H1 (cell line): ENCODE measurements at regions not wholly inside any gene's neighbourhood (a gene's known extent, or its start where the extent isn't known, plus 50 kb on each side); places are given as distances from the start of the nearest gene placed in this dataset.

Experiments used
- CTCF ChIA-PET: fragments of 300-600 bp; sonication (Branson Sonifier 250); formaldehyde crosslinking; loops from one replicate; lab custom pipeline; 2021; ENCODE audit not compliant: partially characterized antibody; lab: Charles Lee
- POLR2A ChIA-PET: fragments of 300-600 bp; sonication (Branson Sonifier 250); formaldehyde crosslinking; loops from one replicate; lab custom pipeline; 2021; ENCODE audit warnings: inconsistent platforms; ENCODE audit not compliant: partially characterized antibody; lab: Charles Lee
- DNase-seq, 2 experiments: peaks; one replicate each; pipeline versions ENCODE4 v3.0.0 to v3.0.0-alpha.2; 2010 to 2022; ENCODE audit warnings: low spot score in 2 of 2, low read depth in 1 of 2, mixed read lengths in 1 of 2
- FAIRE-seq: peaks from 2 replicates; lab custom pipeline; 2011; peaks lifted over from hg19 to GRCh38; lab: Jason Lieb, UNC
- H2AFZ ChIP-seq: 2 replicates; pipeline ENCODE4 v1.8.1; 2012; ENCODE audit warnings: low read length, inconsistent platforms
- H2AK5ac ChIP-seq: 2 replicates; pipeline ENCODE4 v1.6.1; 2013; ENCODE audit warnings: low read depth, low read length
- H2BK120ac ChIP-seq: replicated peaks from 2 replicates; pipeline ENCODE3; 2013; ENCODE audit warnings: low read depth, low read length, inconsistent platforms
- H2BK12ac ChIP-seq: 2 replicates; pipeline ENCODE4 v1.6.1; 2013; ENCODE audit warnings: low read depth, low read length
- H2BK15ac ChIP-seq: 2 replicates; pipeline ENCODE4 v1.6.1; 2013; ENCODE audit warnings: low read length
- H2BK20ac ChIP-seq: 2 replicates; pipeline ENCODE4 v1.6.1; 2013; ENCODE audit warnings: low read length
- H2BK5ac ChIP-seq: 2 replicates; pipeline ENCODE4 v1.6.1; 2013; ENCODE audit warnings: low read depth, low read length
- H3K14ac ChIP-seq: 2 replicates; pipeline ENCODE4 v1.6.1; 2013; ENCODE audit warnings: inconsistent platforms; ENCODE audit not compliant: insufficient read length
- H3K18ac ChIP-seq: 2 replicates; pipeline ENCODE4 v1.6.1; 2013; ENCODE audit warnings: low read length; ENCODE audit errors: extremely low read depth
- H3K23ac ChIP-seq: 2 replicates; pipeline ENCODE4 v1.6.1; 2013; ENCODE audit warnings: inconsistent platforms; ENCODE audit not compliant: insufficient read length
- H3K23me2 ChIP-seq: 2 replicates; pipeline ENCODE4 v1.6.1; 2013; ENCODE audit warnings: low read depth, low read length
- H3K27ac ChIP-seq: 2 replicates; pipeline ENCODE4 v1.6.1; 2011; ENCODE audit warnings: low read depth, low read length, inconsistent platforms
- H3K27me3 ChIP-seq, 4 experiments: replicated peaks in 1 of 4; 1 replicate in 1 of 4; 2 replicates in 3 of 4; pipeline versions ENCODE4 v1.6.1 to v1.8.1; 2011 to 2013; ENCODE audit warnings: low read length in 3 of 4, mild to moderate bottlenecking in 3 of 4, inconsistent platforms in 2 of 4, mixed read lengths in 2 of 4, moderate library complexity in 1 of 4; ENCODE audit not compliant: control insufficient read depth in 3 of 4, insufficient read depth in 3 of 4; ENCODE audit errors: extremely low read depth in 1 of 4
- H3K36me3 ChIP-seq, 4 experiments: 2 replicates each; pipeline versions ENCODE4 v1.6.1 to v1.8.1; 2011 to 2013; ENCODE audit warnings: mild to moderate bottlenecking in 4 of 4, low read length in 3 of 4, moderate library complexity in 2 of 4, control low read depth in 1 of 4, inconsistent platforms in 1 of 4; ENCODE audit not compliant: insufficient read depth in 4 of 4, control insufficient read depth in 2 of 4
- H3K4ac ChIP-seq: replicated peaks from 2 replicates; pipeline ENCODE3; 2013; ENCODE audit warnings: low read length, low read depth, mixed read lengths, inconsistent platforms; ENCODE audit not compliant: insufficient read length
- H3K4me1 ChIP-seq, 4 experiments: replicated peaks in 1 of 4; 1 replicate in 1 of 4; 2 replicates in 3 of 4; pipeline versions ENCODE4 v1.6.1 to v1.8.1; 2011 to 2013; ENCODE audit warnings: low read length in 3 of 4, inconsistent platforms in 2 of 4, mixed read lengths in 1 of 4; ENCODE audit not compliant: insufficient read depth in 4 of 4, control insufficient read depth in 3 of 4
- H3K4me2 ChIP-seq, 2 experiments: 2 replicates each; pipeline versions ENCODE4 v1.6.1 to v1.8.1; 2011 to 2013; ENCODE audit warnings: low read depth in 2 of 2, low read length in 2 of 2, control low read depth in 1 of 2, inconsistent platforms in 1 of 2, mild to moderate bottlenecking in 1 of 2; ENCODE audit not compliant: insufficient read depth in 1 of 2
- H3K4me3 ChIP-seq, 4 experiments: fragments of 200-600, 300-600 bp in 1 of 4; sonication (generic), shearing (Covaris generic), sonication (Bioruptor Twin) in 1 of 4; 2 replicates each; pipeline versions ENCODE4 v1.5.1 to v1.8.1; 2011 to 2016; ENCODE audit warnings: low read length in 4 of 4, low read depth in 3 of 4, control low read depth in 2 of 4, inconsistent platforms in 2 of 4, mild to moderate bottlenecking in 2 of 4, mixed read lengths in 1 of 4, moderate library complexity in 1 of 4; ENCODE audit not compliant: insufficient read depth in 2 of 4; ENCODE audit errors: extremely low read depth in 1 of 4
- H3K56ac ChIP-seq: replicated peaks from 2 replicates; pipeline ENCODE3; 2013; ENCODE audit warnings: low read depth, mild to moderate bottlenecking, mixed read lengths, low read length, inconsistent platforms; ENCODE audit not compliant: insufficient read length
- H3K79me1 ChIP-seq: 2 replicates; pipeline ENCODE4 v1.6.1; 2013; ENCODE audit warnings: low read depth, low read length, control low read depth
- H3K79me2 ChIP-seq, 2 experiments: 2 replicates each; pipeline versions ENCODE4 v1.6.1 to v1.8.1; 2012 to 2013; ENCODE audit warnings: low read length in 2 of 2, mild to moderate bottlenecking in 2 of 2, inconsistent platforms in 1 of 2; ENCODE audit not compliant: insufficient read depth in 2 of 2, control insufficient read depth in 1 of 2
- H3K9ac ChIP-seq, 4 experiments: replicated peaks in 1 of 4; 1 replicate in 1 of 4; 2 replicates in 3 of 4; pipeline versions ENCODE4 v1.6.1 to v1.8.1; 2011 to 2013; ENCODE audit warnings: low read depth in 3 of 4, low read length in 3 of 4, control low read depth in 2 of 4, mild to moderate bottlenecking in 2 of 4, moderate library complexity in 2 of 4, inconsistent platforms in 1 of 4; ENCODE audit errors: extremely low read depth in 1 of 4
- H3K9me3 ChIP-seq, 2 experiments: 2 replicates each; pipeline versions ENCODE4 v1.6.1 to v1.8.1; 2012 to 2013; ENCODE audit warnings: mild to moderate bottlenecking in 2 of 2, moderate library complexity in 2 of 2, control low read depth in 1 of 2, inconsistent platforms in 1 of 2, low read depth in 1 of 2, low read length in 1 of 2, mixed read lengths in 1 of 2; ENCODE audit not compliant: insufficient read depth in 2 of 2
- H4K20me1 ChIP-seq, 2 experiments: replicated peaks in 1 of 2; 2 replicates each; pipeline versions ENCODE3 to v1.8.1; 2011 to 2013; ENCODE audit warnings: inconsistent platforms in 2 of 2, low read length in 2 of 2, mild to moderate bottlenecking in 1 of 2; ENCODE audit not compliant: insufficient read depth in 2 of 2, control insufficient read depth in 1 of 2
- H4K5ac ChIP-seq: 2 replicates; pipeline ENCODE4 v1.6.1; 2013; ENCODE audit warnings: low read length, low read depth, mixed read lengths, inconsistent platforms; ENCODE audit not compliant: insufficient read length
- H4K8ac ChIP-seq: 2 replicates; pipeline ENCODE4 v1.8.0; 2013; ENCODE audit warnings: mild to moderate bottlenecking, moderate library complexity, low read length, inconsistent platforms; ENCODE audit not compliant: insufficient read depth; ENCODE audit errors: extremely low read depth
- H4K91ac ChIP-seq: replicated peaks from 2 replicates; pipeline ENCODE3; 2013; ENCODE audit warnings: low read length, mixed read lengths, inconsistent platforms; ENCODE audit not compliant: insufficient read length
- BCL11A ChIP-seq, 2 experiments: IDR thresholded peaks; one replicate each; pipeline ENCODE4 v1.6.1; 2011; ENCODE audit warnings: low read depth in 2 of 2, low read length in 2 of 2, mild to moderate bottlenecking in 2 of 2
- GABPA ChIP-seq: IDR thresholded peaks from 2 replicates; pipeline ENCODE4 v1.6.1; 2011; ENCODE audit warnings: mild to moderate bottlenecking, low read length, moderate library complexity, borderline replicate concordance; ENCODE audit not compliant: insufficient read depth
- GTF2F1 ChIP-seq: IDR thresholded peaks from 2 replicates; pipeline ENCODE4 v1.6.1; 2012; ENCODE audit warnings: low read depth, low read length, improper control_type of control experiment, borderline replicate concordance
- JUND ChIP-seq: IDR thresholded peaks from 2 replicates; pipeline ENCODE4 v1.6.1; 2011; ENCODE audit warnings: mild to moderate bottlenecking, improper control_type of control experiment, low read length
- KDM1A ChIP-seq: fragments of 200-600, 300-600 bp; sonication (generic); IDR thresholded peaks from 2 replicates; pipeline ENCODE4 v1.7.1; 2016; ENCODE audit warnings: mild to moderate bottlenecking, low read length, borderline replicate concordance
- KDM4A ChIP-seq: IDR thresholded peaks from one replicate; pipeline ENCODE4 v1.7.1; 2012; ENCODE audit warnings: low read depth, mild to moderate bottlenecking, moderate library complexity, low read length, inconsistent platforms; ENCODE audit not compliant: severe bottlenecking
- MAX ChIP-seq: IDR thresholded peaks from 2 replicates; pipeline ENCODE4 v1.6.1; 2012; ENCODE audit warnings: inconsistent platforms
- NRF1 ChIP-seq: IDR thresholded peaks from 2 replicates; pipeline ENCODE4 v1.6.1; 2011; ENCODE audit warnings: mild to moderate bottlenecking, low read depth, low read length, improper control_type of control experiment
- POLR2AphosphoS5 ChIP-seq: IDR thresholded peaks from 2 replicates; pipeline ENCODE4 v1.6.1; 2011; ENCODE audit warnings: low read depth, low read length
- RNF2 ChIP-seq: fragments of 200-900, 300-1000 bp; sonication (generic); IDR thresholded peaks from 2 replicates; pipeline ENCODE4 v1.7.1; 2016; ENCODE audit warnings: borderline replicate concordance, low read depth, mild to moderate bottlenecking, antibody characterized with exemption, low read length; ENCODE audit not compliant: poor library complexity, severe bottlenecking; ENCODE audit errors: missing control alignments
- SIN3A ChIP-seq, 2 experiments: IDR thresholded peaks in 1 of 2; conservative IDR thresholded peaks in 1 of 2; 2 replicates each; pipeline ENCODE4 v1.6.1; 2011 to 2012; ENCODE audit warnings: low read length in 2 of 2, improper control_type of control experiment in 1 of 2, low read depth in 1 of 2, mild to moderate bottlenecking in 1 of 2
- SP4 ChIP-seq: IDR thresholded peaks from 2 replicates; pipeline ENCODE4 v1.6.1; 2012; ENCODE audit warnings: low read length, inconsistent platforms
- TAF7 ChIP-seq: optimal IDR thresholded peaks from 2 replicates; pipeline ENCODE3; 2011; ENCODE audit warnings: low read depth, mild to moderate bottlenecking, inconsistent platforms, low read length, moderate library complexity, borderline replicate concordance
- ZNF274 ChIP-seq: IDR thresholded peaks from 2 replicates; pipeline ENCODE4 v1.7.0; 2012; ENCODE audit warnings: low read length, borderline replicate concordance; ENCODE audit errors: extremely low read depth
- WGBS, 2 experiments: shearing (Covaris generic) in 1 of 2; methylation state at CpG; one replicate each; pipeline versions ENCODE4 v1.1.6 to v1.1.7; 2013 to 2015; ENCODE audit warnings: low lambda C conversion rate in 2 of 2, mixed read lengths in 2 of 2, inconsistent platforms in 1 of 2, low coverage in 1 of 2, missing lambda C conversion rate in 1 of 2; ENCODE audit not compliant: insufficient replicate concordance in 2 of 2, insufficient coverage in 1 of 2, insufficient read length in 1 of 2; ENCODE audit errors: extremely low coverage in 1 of 2, missing lambda C conversion rate in 1 of 2; 5-methylcytosine and 5-hydroxymethylcytosine counted together

- Histone ChIP-seq H4K91ac (no peak overlapping the region), H3K79me1 (no peaks in the 10 kb centered on the region), H3K4me2 (no peak overlapping the region), H4K5ac (no peak overlapping the region), H3K18ac (no peak overlapping the region), H3K23me2 (no peaks in the 10 kb centered on the region), H3K9ac (no peak overlapping the region), H2BK15ac (no peak overlapping the region), H2BK20ac (no peak overlapping the region), H2AK5ac (no peak overlapping the region), H3K14ac (no peak overlapping the region), H2BK12ac (no peak overlapping the region), H2BK120ac (no peak overlapping the region), H4K8ac (no peak overlapping the region), H3K9me3 (no peaks in the 10 kb centered on the region), H3K27me3 (no peaks in the 10 kb centered on the region), H3K36me3 (no peaks in the 10 kb centered on the region), H2AFZ (no peak overlapping the region), H3K27ac (no peak overlapping the region), H2BK5ac (no peak overlapping the region), H3K4me1 (peaks cover 0 to 3% (median 2%) of the 10 kb centered on the region in 4 experiments; a peak in 2 of 7 replicates), H3K4me3 (no peak overlapping the region), H3K56ac (no peak overlapping the region), H3K79me2 (no peaks in the 10 kb centered on the region), H3K4ac (no peak overlapping the region), H4K20me1 (peaks cover 0 to 9% of the 10 kb centered on the region in 2 experiments), H3K23ac (no peak overlapping the region)
- 90% methylated on average over 6 of the region's 6 CpGs; no CpG with 5 or more reads in 1 of the 2 experiments for WGBS, 2 experiments
- ChIA-PET CTCF (interaction anchor here (0.7 to 9.7 kb wide), 5 partner anchors 17 to 187 kb away, joined by 3 to 108 read pairs (median 3); no protein-coding TSS in a partner anchor), POLR2A (interaction anchor here (0.6 kb wide), 1 partner anchor 39 kb away, joined by 3 read pairs; no protein-coding TSS in a partner anchor)
- no peak for DNase-seq
- FAIRE-seq, result no peak
- TF ChIP-seq KDM4A (no peak), TAF7 (no peak), NRF1 (no peak), RNF2 (no peak), KDM1A (no peak), MAX (no peak), BCL11A (IDR thresholded peaks at IDR 0.05; ENCODE audit: low read depth in 2 of 2, low read length in 2 of 2) (no peak), GABPA (no peak), JUND (no peak), SIN3A (conservative IDR thresholded peaks at IDR 0.05 in 1 of 2, IDR thresholded peaks at IDR 0.05 in 1 of 2; ENCODE audit: low read depth in 1 of 2, low read length in 2 of 2) (no peak), SP4 (no peak), GTF2F1 (no peak), POLR2AphosphoS5 (no peak), ZNF274 (no peak)
Measured at GRCh38 chr17:79374807-79375206, 236.0 kb downstream of the RBFOX3 start.
